ENCODE measurements at regions not wholly inside any gene's neighbourhood (a gene's known extent, or its start where the extent isn't known, plus 50 kb on each side); places are given as distances from the start of the nearest gene placed in this dataset.

DNA sequence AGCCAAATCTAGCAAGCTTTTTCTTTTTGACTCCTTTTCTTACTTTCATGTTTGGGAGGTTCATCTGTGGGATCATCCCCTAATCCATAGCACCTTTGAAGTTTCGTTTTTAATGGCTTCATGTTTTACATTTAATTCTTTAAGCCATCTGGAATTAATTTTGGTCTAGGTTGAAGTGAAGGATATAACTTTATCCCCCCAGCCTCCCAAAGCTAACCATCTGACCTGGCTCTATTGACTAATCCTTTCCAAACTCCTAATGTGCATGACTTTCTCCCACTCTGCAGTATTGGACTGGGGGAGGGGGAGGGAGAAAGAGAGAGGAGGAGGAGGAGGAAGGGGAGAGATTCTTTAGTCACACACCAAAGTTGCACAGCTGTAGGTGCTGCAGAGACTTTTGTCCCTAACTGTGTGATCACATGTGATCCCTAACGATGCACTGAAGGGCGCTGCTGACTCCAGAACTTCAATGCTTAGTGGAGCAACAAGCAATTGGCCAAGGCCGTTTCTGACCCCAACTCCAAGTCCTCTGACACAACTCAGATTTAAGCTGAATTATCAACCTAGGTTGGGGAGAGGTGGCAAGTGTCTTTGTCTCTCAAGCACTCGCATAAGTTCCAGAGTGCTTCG lies 191.6 kb downstream of the HUNK start:
- TF ChIP-seq, protein P1, sequence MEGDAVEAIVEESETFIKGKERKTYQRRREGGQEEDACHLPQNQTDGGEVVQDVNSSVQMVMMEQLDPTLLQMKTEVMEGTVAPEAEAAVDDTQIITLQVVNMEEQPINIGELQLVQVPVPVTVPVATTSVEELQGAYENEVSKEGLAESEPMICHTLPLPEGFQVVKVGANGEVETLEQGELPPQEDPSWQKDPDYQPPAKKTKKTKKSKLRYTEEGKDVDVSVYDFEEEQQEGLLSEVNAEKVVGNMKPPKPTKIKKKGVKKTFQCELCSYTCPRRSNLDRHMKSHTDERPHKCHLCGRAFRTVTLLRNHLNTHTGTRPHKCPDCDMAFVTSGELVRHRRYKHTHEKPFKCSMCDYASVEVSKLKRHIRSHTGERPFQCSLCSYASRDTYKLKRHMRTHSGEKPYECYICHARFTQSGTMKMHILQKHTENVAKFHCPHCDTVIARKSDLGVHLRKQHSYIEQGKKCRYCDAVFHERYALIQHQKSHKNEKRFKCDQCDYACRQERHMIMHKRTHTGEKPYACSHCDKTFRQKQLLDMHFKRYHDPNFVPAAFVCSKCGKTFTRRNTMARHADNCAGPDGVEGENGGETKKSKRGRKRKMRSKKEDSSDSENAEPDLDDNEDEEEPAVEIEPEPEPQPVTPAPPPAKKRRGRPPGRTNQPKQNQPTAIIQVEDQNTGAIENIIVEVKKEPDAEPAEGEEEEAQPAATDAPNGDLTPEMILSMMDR (optimal IDR thresholded peaks at IDR 0.05 in 1 of 3, IDR thresholded peaks at IDR 0.05 in 1 of 3, conservative IDR thresholded peaks at IDR 0.05 in 1 of 3; ENCODE audit: extremely low read depth in 1 of 3, insufficient read depth in 2 of 3, low read length in 3 of 3), result no peak
- no peak for TF ChIP-seq EZH2 (IDR thresholded peaks at IDR 0.05; ENCODE audit: low read length)

Measured in keratinocyte (primary cell).